ENCODE measurements at regions not wholly inside any gene's neighbourhood (a gene's known extent, or its start where the extent isn't known, plus 50 kb on each side); places are given as distances from the start of the nearest gene placed in this dataset.

GRCh38 chr10:29710128-29710527, 75.4 kb upstream of the SVIL start:
- H3K27me3 ChIP-seq (replicated peaks; ENCODE audit: control insufficient read depth, insufficient read depth, low read length): no peaks in the 10 kb centered on the region
- no peak for TF ChIP-seq CTCF (IDR thresholded peaks at IDR 0.05; ENCODE audit: insufficient read depth in 1 of 2, low read depth in 1 of 2, low read length in 1 of 2, severe bottlenecking in 1 of 2, unreplicated experiment in 1 of 2)
- H3K27me3 Mint-ChIP-seq (ENCODE audit: insufficient read depth, unreplicated experiment): no peaks in the 10 kb centered on the region
- POLR2A ChIA-PET: no interaction called here
- H3K36me3 ChIP-seq (ENCODE audit: control insufficient read depth, insufficient read depth, low read length): no peaks in the 10 kb centered on the region; the same call in 1 of the 2 replicates
- H3K4me1 Mint-ChIP-seq (ENCODE audit: low read depth, unreplicated experiment): peaks cover 22% of the 10 kb centered on the region
- no peaks in the 10 kb centered on the region for H3K9me3 Mint-ChIP-seq (ENCODE audit: unreplicated experiment)
- intact Hi-C loops (cut with micrococcal nuclease; ENCODE audit: unreplicated experiment): no loop called here
- no peaks in the 10 kb centered on the region for H3K9me3 ChIP-seq
- no peak overlapping the region for H3K4me3 Mint-ChIP-seq (ENCODE audit: unreplicated experiment)
- no peak overlapping the region for H3K4me3 ChIP-seq (ENCODE audit: low read depth, low read length)
- no TSS peak for BruUV-seq (replicated peaks)
- DNase-seq: no peak
- H3K36me3 Mint-ChIP-seq (ENCODE audit: insufficient read depth, unreplicated experiment): peaks cover 24% of the 10 kb centered on the region
- no peak overlapping the region for H3K27ac Mint-ChIP-seq (ENCODE audit: unreplicated experiment)
- H3K4me1 ChIP-seq: peaks cover 17% of the 10 kb centered on the region
- CTCF ChIA-PET: no interaction called here

GRCh38 chr10:29709484-29710002, 74.8 kb upstream of the SVIL start:
- no peaks in the 10 kb centered on the region; the same call in 1 of the 2 replicates for H3K36me3 ChIP-seq (ENCODE audit: control insufficient read depth, insufficient read depth, low read length)
- DNase-seq: no peak
- H3K4me3 Mint-ChIP-seq (ENCODE audit: unreplicated experiment): no peak overlapping the region
- TF ChIP-seq CTCF (IDR thresholded peaks at IDR 0.05; ENCODE audit: insufficient read depth in 1 of 2, low read depth in 1 of 2, low read length in 1 of 2, severe bottlenecking in 1 of 2, unreplicated experiment in 1 of 2): no peak
- ChIA-PET CTCF (no interaction called here), POLR2A (no interaction called here)
- peaks cover 15% of the 10 kb centered on the region for H3K4me1 ChIP-seq
- no peaks in the 10 kb centered on the region for H3K9me3 Mint-ChIP-seq (ENCODE audit: unreplicated experiment)
- H3K27ac Mint-ChIP-seq (ENCODE audit: unreplicated experiment): no peak overlapping the region
- peaks cover 20% of the 10 kb centered on the region for H3K4me1 Mint-ChIP-seq (ENCODE audit: low read depth, unreplicated experiment)
- no peaks in the 10 kb centered on the region for H3K27me3 Mint-ChIP-seq (ENCODE audit: insufficient read depth, unreplicated experiment)
- H3K27me3 ChIP-seq (replicated peaks; ENCODE audit: control insufficient read depth, insufficient read depth, low read length): no peaks in the 10 kb centered on the region
- no TSS peak for BruUV-seq (replicated peaks)
- intact Hi-C loops (cut with micrococcal nuclease; ENCODE audit: unreplicated experiment): no loop called here
- H3K4me3 ChIP-seq (ENCODE audit: low read depth, low read length): no peak overlapping the region
- peaks cover 24% of the 10 kb centered on the region for H3K36me3 Mint-ChIP-seq (ENCODE audit: insufficient read depth, unreplicated experiment)
- H3K9me3 ChIP-seq: no peaks in the 10 kb centered on the region

- H3K4me1 ChIP-seq: peaks cover 41% of the 10 kb centered on the region
- BruUV-seq (replicated peaks): no TSS peak
- no peaks in the 10 kb centered on the region for H3K9me3 ChIP-seq
- POLR2A ChIA-PET: no interaction called here
- H3K36me3 Mint-ChIP-seq (ENCODE audit: insufficient read depth, unreplicated experiment): peaks cover 23% of the 10 kb centered on the region
- H3K4me3 ChIP-seq (ENCODE audit: low read depth, low read length): no peak overlapping the region
- no peak overlapping the region for H3K4me3 Mint-ChIP-seq (ENCODE audit: unreplicated experiment)
- peaks cover 32% of the 10 kb centered on the region for H3K4me1 Mint-ChIP-seq (ENCODE audit: low read depth, unreplicated experiment)
- H3K27ac Mint-ChIP-seq (ENCODE audit: unreplicated experiment): peak overlapping the region; percentile 12
- CTCF ChIA-PET: no interaction called here
- H3K36me3 ChIP-seq (ENCODE audit: control insufficient read depth, insufficient read depth, low read length): no peaks in the 10 kb centered on the region
- TF ChIP-seq CTCF (IDR thresholded peaks at IDR 0.05; ENCODE audit: insufficient read depth in 1 of 2, low read depth in 1 of 2, low read length in 1 of 2, severe bottlenecking in 1 of 2, unreplicated experiment in 1 of 2): no peak
- no peaks in the 10 kb centered on the region for H3K27me3 Mint-ChIP-seq (ENCODE audit: insufficient read depth, unreplicated experiment)
- no peaks in the 10 kb centered on the region for H3K27me3 ChIP-seq (replicated peaks; ENCODE audit: control insufficient read depth, insufficient read depth, low read length)
- intact Hi-C loops (cut with micrococcal nuclease; ENCODE audit: unreplicated experiment): no loop called here
- no peaks in the 10 kb centered on the region for H3K9me3 Mint-ChIP-seq (ENCODE audit: unreplicated experiment)
- no peak for DNase-seq
Measured at GRCh38 chr10:29703271-29703670, 68.5 kb upstream of the SVIL start.

Measured in Caco-2 (cell line).